ENCODE measurements at regions not wholly inside any gene's neighbourhood (a gene's known extent, or its start where the extent isn't known, plus 50 kb on each side); places are given as distances from the start of the nearest gene placed in this dataset.

DNA sequence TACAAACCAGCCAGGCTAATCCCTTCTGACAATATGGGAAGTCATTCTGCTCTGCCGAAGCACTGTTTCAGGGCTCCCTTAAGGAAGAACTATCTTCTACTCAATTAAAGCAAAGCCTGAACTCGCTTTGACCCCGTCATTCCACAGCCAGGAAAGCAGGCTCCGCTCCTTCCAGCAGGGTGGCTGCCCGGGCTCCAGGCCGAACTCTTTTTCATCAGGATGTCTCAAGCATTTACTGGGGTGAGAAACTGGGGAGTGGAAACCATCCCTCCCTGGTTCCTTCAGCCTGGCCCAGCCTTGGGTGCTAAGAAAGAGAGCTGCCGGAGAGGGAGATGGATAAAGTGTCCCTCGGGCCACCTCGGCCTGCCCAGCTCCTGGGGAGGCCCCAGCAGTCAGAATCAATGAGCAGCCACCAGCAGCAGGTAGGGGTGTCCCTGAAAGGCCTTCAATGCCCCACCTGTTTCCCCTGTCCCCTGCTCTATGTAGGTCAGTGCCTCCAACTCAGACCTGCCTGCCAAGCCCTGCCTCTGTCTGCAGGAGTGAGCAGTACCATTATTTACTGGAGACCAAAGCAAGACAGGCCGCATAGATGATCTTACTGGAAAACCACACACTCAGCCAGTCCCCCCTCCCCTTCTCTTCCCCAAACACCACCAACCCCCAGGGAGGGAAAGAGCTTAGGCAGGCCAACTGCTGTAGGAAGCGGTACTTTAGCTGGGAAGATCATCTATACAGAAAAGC, 225.6 kb upstream of the TLE3 start:
- TF ChIP-seq, protein P1, sequence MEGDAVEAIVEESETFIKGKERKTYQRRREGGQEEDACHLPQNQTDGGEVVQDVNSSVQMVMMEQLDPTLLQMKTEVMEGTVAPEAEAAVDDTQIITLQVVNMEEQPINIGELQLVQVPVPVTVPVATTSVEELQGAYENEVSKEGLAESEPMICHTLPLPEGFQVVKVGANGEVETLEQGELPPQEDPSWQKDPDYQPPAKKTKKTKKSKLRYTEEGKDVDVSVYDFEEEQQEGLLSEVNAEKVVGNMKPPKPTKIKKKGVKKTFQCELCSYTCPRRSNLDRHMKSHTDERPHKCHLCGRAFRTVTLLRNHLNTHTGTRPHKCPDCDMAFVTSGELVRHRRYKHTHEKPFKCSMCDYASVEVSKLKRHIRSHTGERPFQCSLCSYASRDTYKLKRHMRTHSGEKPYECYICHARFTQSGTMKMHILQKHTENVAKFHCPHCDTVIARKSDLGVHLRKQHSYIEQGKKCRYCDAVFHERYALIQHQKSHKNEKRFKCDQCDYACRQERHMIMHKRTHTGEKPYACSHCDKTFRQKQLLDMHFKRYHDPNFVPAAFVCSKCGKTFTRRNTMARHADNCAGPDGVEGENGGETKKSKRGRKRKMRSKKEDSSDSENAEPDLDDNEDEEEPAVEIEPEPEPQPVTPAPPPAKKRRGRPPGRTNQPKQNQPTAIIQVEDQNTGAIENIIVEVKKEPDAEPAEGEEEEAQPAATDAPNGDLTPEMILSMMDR (conservative IDR thresholded peaks at IDR 0.05; ENCODE audit: low read length), result no peak
- no peak for TF ChIP-seq EZH2phosphoT487 (IDR thresholded peaks at IDR 0.05; ENCODE audit: borderline replicate concordance, low read depth, low read length)

All from OCI-LY7 (cell line).